ENCODE measurements at regions not wholly inside any gene's neighbourhood (a gene's known extent, or its start where the extent isn't known, plus 50 kb on each side); places are given as distances from the start of the nearest gene placed in this dataset.

GRCh38 chr5:13609504-13609903 lies 335.0 kb downstream of the DNAH5 start:
- H3K9me3 ChIP-seq = peaks cover 0 to 16% (median 0%) of the 10 kb centered on the region in 8 donors
- intact Hi-C loops (cut with DNase I; ENCODE audit: low total_unique reads) = no loop called here
- no peak overlapping the region for H3K27ac ChIP-seq
- H3K4me3 ChIP-seq = no peak overlapping the region
- H3K36me3 ChIP-seq = no peaks in the 10 kb centered on the region
- H3K4me1 ChIP-seq = no peaks in the 10 kb centered on the region
- no peaks in the 10 kb centered on the region for H3K27me3 ChIP-seq (replicated peaks in 1 of 7)
- TF ChIP-seq CTCF (IDR thresholded peaks at IDR 0.05 in 8 of 11, conservative IDR thresholded peaks at IDR 0.05 in 3 of 11) = no peak
- no peak for TF ChIP-seq POLR2AphosphoS5 (IDR thresholded peaks at IDR 0.05)
- no peak for TF ChIP-seq POLR2A (IDR thresholded peaks at IDR 0.05)
- WGBS, 5 donors = 80 to 93% (median 85%) methylated on average over 4 of the region's 4 CpGs
- DNase-seq = no peak

GRCh38 chr5:13606051-13606450 lies 338.4 kb downstream of the DNAH5 start:
- H3K4me1 ChIP-seq = no peaks in the 10 kb centered on the region
- intact Hi-C loops (cut with DNase I; ENCODE audit: low total_unique reads) = no loop called here
- no peak for TF ChIP-seq POLR2A (IDR thresholded peaks at IDR 0.05)
- TF ChIP-seq POLR2AphosphoS5 (IDR thresholded peaks at IDR 0.05) = no peak
- no peak for TF ChIP-seq CTCF (IDR thresholded peaks at IDR 0.05 in 8 of 11, conservative IDR thresholded peaks at IDR 0.05 in 3 of 11)
- H3K27ac ChIP-seq = no peak overlapping the region
- DNase-seq = no peak
- no peaks in the 10 kb centered on the region for H3K27me3 ChIP-seq (replicated peaks in 1 of 7)
- peaks cover 0 to 5% (median 0%) of the 10 kb centered on the region in 8 donors for H3K9me3 ChIP-seq
- no peaks in the 10 kb centered on the region for H3K36me3 ChIP-seq
- 81 to 99% (median 93%) methylated on average over 1 of the region's 1 CpG for WGBS, 5 donors
- H3K4me3 ChIP-seq = no peak overlapping the region

- TF ChIP-seq CTCF (IDR thresholded peaks at IDR 0.05 in 8 of 11, conservative IDR thresholded peaks at IDR 0.05 in 3 of 11) = no peak
- no peak for TF ChIP-seq POLR2AphosphoS5 (IDR thresholded peaks at IDR 0.05)
- no peak for TF ChIP-seq POLR2A (IDR thresholded peaks at IDR 0.05)
- no peak overlapping the region for H3K4me3 ChIP-seq
- H3K4me1 ChIP-seq = no peaks in the 10 kb centered on the region
- DNase-seq = no peak
- no peak overlapping the region for H3K27ac ChIP-seq
- H3K36me3 ChIP-seq = no peaks in the 10 kb centered on the region
- WGBS, 5 donors = 77 to 93% (median 86%) methylated on average over 2 of the region's 2 CpGs
- no peaks in the 10 kb centered on the region for H3K27me3 ChIP-seq (replicated peaks in 1 of 7)
- intact Hi-C loops (cut with DNase I; ENCODE audit: low total_unique reads) = no loop called here
- H3K9me3 ChIP-seq = peaks cover 0 to 11% (median 3%) of the 10 kb centered on the region in 8 donors
These were observed 343.4 kb downstream of the DNAH5 start for GRCh38 chr5:13601112-13601511.

GRCh38 chr5:13595978-13596377 lies 348.5 kb downstream of the DNAH5 start:
- no peak for DNase-seq
- no peaks in the 10 kb centered on the region for H3K36me3 ChIP-seq
- intact Hi-C loops (cut with DNase I; ENCODE audit: low total_unique reads) = no loop called here
- 29 to 72% (median 55%) methylated on average over 6 of the region's 6 CpGs for WGBS, 5 donors
- TF ChIP-seq POLR2A (IDR thresholded peaks at IDR 0.05) = no peak
- peaks cover 0 to 14% (median 2%) of the 10 kb centered on the region in 8 donors for H3K9me3 ChIP-seq
- no peak overlapping the region for H3K4me3 ChIP-seq
- no peaks in the 10 kb centered on the region for H3K27me3 ChIP-seq (replicated peaks in 1 of 7)
- H3K4me1 ChIP-seq = no peaks in the 10 kb centered on the region
- H3K27ac ChIP-seq = no peak overlapping the region

GRCh38 chr5:13591621-13592020 lies 352.9 kb downstream of the DNAH5 start:
- no peak for TF ChIP-seq POLR2A (IDR thresholded peaks at IDR 0.05)
- TF ChIP-seq POLR2AphosphoS5 (IDR thresholded peaks at IDR 0.05) = no peak
- TF ChIP-seq CTCF (IDR thresholded peaks at IDR 0.05 in 8 of 11, conservative IDR thresholded peaks at IDR 0.05 in 3 of 11) = no peak
- Histone ChIP-seq H3K9me3 (peaks cover 0 to 8% (median 2%) of the 10 kb centered on the region in 8 donors), H3K36me3 (no peaks in the 10 kb centered on the region), H3K27me3 (replicated peaks in 1 of 7) (no peaks in the 10 kb centered on the region), H3K4me3 (no peak overlapping the region), H3K27ac (no peak overlapping the region), H3K4me1 (no peaks in the 10 kb centered on the region)
- intact Hi-C loops (cut with DNase I; ENCODE audit: low total_unique reads) = no loop called here
- no peak for DNase-seq
- WGBS, 5 donors = 14 to 54% (median 22%) methylated on average over 1 of the region's 1 CpG
